ENCODE measurements at regions not wholly inside any gene's neighbourhood (a gene's known extent, or its start where the extent isn't known, plus 50 kb on each side); places are given as distances from the start of the nearest gene placed in this dataset.
A peak's percentile ranks its signal among the peaks of the same experiment; 100 is the strongest.

DNA sequence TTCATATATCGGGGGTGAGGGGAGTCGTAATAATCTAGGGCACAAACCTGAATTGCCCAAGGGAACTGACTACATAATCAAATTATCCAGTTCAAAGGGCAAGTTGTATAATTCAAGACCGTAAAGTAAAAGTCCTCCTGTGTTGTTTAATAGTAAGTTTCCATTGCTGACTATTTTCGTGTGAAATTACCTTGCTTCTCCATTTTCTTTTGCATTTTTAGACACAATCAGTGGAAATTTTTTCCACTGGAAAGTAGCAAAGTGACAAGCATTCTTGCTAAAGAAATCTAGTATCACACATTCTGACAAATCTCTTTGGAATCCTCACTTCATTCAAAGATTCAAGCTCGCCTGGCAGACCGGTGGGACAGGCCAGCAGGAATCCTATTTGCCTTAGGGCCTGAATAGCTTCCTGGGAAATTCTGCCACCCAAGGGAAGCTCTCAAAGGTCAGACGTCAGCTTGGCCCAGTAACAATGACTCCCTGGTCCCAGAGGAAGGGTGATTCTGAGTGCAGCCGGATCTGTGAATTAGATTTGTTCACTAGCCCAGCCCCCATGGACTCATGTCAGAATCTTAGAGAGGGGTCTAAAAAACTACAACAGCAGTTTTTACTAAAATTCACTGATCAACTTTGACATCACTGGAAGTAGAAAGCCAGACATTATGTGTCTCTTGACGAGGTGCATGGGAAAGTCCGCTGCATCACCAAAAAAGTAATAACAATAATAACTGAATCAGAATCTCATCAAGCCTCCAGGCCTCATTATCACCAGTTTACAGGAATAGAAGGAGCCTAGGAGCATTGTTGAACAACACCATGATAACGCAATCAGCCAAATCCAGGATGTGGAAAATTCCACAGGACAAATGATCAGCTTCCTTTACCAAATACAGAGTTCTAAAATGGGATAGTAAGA lies 161.0 kb downstream of the SKIDA1 start:
- ChIA-PET POLR2A (interaction anchor here (0.5 to 1.0 kb wide), 3 partner anchors 8 to 317 kb away, joined by 3 to 4 read pairs (median 3); no protein-coding TSS in a partner anchor), CTCF (interaction anchor here (0.6 kb wide), 1 partner anchor 19 kb away, joined by 7 read pairs; no protein-coding TSS in a partner anchor)
- peak overlapping the region; percentile 99 for H3K27ac ChIP-seq (ENCODE audit: low read length)
- no TSS peak for BruUV-seq (replicated peaks)
- H3K4me3 ChIP-seq (ENCODE audit: low read depth in 2 of 2, low read length in 2 of 2): no peak overlapping the region
- peak; percentile 62 for DNase-seq (ENCODE audit: low read depth, low spot score)
- H3K9me3 ChIP-seq (ENCODE audit: control insufficient read depth, insufficient read depth, low read depth, low read length): no peaks in the 10 kb centered on the region
- intact Hi-C loops (cut with micrococcal nuclease; ENCODE audit: unreplicated experiment) (loop anchor here (10.0 kb wide), 2 partner anchors 70 to 130 kb away; no protein-coding TSS in a partner anchor), in situ Hi-C loops (cut with HindIII; ENCODE audit: low pct_unique_long_range_greater_than_20kb, low sequenced_read_pairs) (no loop called here)
- peak; percentile 97 for ATAC-seq
- H3K27me3 ChIP-seq (ENCODE audit: control insufficient read depth, insufficient read depth, low read length): no peaks in the 10 kb centered on the region
- TF ChIP-seq POLR2AphosphoS5 (IDR thresholded peaks at IDR 0.05; ENCODE audit: low read depth, low read length) (peak; percentile 33; the same call in 1 of the 2 replicates), TCF7L2 (IDR thresholded peaks at IDR 0.05; ENCODE audit: low read depth, low read length) (peak; percentile 77)
- TF ChIP-seq, protein P1, sequence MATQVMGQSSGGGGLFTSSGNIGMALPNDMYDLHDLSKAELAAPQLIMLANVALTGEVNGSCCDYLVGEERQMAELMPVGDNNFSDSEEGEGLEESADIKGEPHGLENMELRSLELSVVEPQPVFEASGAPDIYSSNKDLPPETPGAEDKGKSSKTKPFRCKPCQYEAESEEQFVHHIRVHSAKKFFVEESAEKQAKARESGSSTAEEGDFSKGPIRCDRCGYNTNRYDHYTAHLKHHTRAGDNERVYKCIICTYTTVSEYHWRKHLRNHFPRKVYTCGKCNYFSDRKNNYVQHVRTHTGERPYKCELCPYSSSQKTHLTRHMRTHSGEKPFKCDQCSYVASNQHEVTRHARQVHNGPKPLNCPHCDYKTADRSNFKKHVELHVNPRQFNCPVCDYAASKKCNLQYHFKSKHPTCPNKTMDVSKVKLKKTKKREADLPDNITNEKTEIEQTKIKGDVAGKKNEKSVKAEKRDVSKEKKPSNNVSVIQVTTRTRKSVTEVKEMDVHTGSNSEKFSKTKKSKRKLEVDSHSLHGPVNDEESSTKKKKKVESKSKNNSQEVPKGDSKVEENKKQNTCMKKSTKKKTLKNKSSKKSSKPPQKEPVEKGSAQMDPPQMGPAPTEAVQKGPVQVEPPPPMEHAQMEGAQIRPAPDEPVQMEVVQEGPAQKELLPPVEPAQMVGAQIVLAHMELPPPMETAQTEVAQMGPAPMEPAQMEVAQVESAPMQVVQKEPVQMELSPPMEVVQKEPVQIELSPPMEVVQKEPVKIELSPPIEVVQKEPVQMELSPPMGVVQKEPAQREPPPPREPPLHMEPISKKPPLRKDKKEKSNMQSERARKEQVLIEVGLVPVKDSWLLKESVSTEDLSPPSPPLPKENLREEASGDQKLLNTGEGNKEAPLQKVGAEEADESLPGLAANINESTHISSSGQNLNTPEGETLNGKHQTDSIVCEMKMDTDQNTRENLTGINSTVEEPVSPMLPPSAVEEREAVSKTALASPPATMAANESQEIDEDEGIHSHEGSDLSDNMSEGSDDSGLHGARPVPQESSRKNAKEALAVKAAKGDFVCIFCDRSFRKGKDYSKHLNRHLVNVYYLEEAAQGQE (IDR thresholded peaks at IDR 0.05; ENCODE audit: insufficient read depth in 1 of 2, low read depth in 2 of 2, low read length in 1 of 2): no peak
- TF ChIP-seq, protein P2, sequence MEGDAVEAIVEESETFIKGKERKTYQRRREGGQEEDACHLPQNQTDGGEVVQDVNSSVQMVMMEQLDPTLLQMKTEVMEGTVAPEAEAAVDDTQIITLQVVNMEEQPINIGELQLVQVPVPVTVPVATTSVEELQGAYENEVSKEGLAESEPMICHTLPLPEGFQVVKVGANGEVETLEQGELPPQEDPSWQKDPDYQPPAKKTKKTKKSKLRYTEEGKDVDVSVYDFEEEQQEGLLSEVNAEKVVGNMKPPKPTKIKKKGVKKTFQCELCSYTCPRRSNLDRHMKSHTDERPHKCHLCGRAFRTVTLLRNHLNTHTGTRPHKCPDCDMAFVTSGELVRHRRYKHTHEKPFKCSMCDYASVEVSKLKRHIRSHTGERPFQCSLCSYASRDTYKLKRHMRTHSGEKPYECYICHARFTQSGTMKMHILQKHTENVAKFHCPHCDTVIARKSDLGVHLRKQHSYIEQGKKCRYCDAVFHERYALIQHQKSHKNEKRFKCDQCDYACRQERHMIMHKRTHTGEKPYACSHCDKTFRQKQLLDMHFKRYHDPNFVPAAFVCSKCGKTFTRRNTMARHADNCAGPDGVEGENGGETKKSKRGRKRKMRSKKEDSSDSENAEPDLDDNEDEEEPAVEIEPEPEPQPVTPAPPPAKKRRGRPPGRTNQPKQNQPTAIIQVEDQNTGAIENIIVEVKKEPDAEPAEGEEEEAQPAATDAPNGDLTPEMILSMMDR (IDR thresholded peaks at IDR 0.05): no peak
- peaks cover 32% of the 10 kb centered on the region for H3K4me1 ChIP-seq (ENCODE audit: control insufficient read depth, insufficient read depth, low read length)
- H3K36me3 ChIP-seq (ENCODE audit: control insufficient read depth, insufficient read depth, low read length): no peaks in the 10 kb centered on the region

DNA sequence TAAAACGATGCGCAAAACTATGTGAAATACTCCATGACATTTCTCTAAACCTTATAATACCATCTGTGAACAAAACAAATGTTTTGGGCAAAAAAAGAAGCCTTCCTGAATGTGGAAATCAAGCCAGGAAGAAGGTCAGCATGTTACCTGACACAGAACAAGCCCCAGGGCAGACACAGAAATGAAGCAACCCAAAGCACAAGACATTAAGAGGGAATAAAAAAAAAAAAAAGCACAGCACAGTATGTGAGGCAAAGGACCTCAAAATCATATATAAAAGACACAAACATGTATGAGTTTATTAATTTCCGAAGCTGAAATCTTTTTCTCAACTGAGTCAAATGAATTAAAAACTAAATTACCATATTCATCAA lies 161.8 kb downstream of the SKIDA1 start:
- Histone ChIP-seq H3K9me3 (ENCODE audit: control insufficient read depth, insufficient read depth, low read depth, low read length) (no peaks in the 10 kb centered on the region), H3K27me3 (ENCODE audit: control insufficient read depth, insufficient read depth, low read length) (no peaks in the 10 kb centered on the region), H3K36me3 (ENCODE audit: control insufficient read depth, insufficient read depth, low read length) (no peaks in the 10 kb centered on the region), H3K27ac (ENCODE audit: low read length) (peak overlapping the region; percentile 99), H3K4me3 (ENCODE audit: low read depth in 2 of 2, low read length in 2 of 2) (no peak overlapping the region), H3K4me1 (ENCODE audit: control insufficient read depth, insufficient read depth, low read length) (peaks cover 33% of the 10 kb centered on the region)
- TF ChIP-seq, protein P1 (IDR thresholded peaks at IDR 0.05; ENCODE audit: insufficient read depth in 1 of 2, low read depth in 2 of 2, low read length in 1 of 2): no peak
- no peak for TF ChIP-seq SIN3A (IDR thresholded peaks at IDR 0.05; ENCODE audit: borderline replicate concordance, insufficient read depth, low read depth, low read length)
- 0 out of 2 replicates have a peak, but pooled peaks have one; percentile 8 for TF ChIP-seq POLR2AphosphoS5 (IDR thresholded peaks at IDR 0.05; ENCODE audit: low read depth, low read length)
- TF ChIP-seq, protein P2 (IDR thresholded peaks at IDR 0.05): no peak
- TF ChIP-seq TCF7L2 (IDR thresholded peaks at IDR 0.05; ENCODE audit: low read depth, low read length): no peak
- DNase-seq (ENCODE audit: low read depth, low spot score) (no peak), ATAC-seq (no peak)
- in situ Hi-C loops (cut with HindIII; ENCODE audit: low pct_unique_long_range_greater_than_20kb, low sequenced_read_pairs): no loop called here
- no TSS peak for BruUV-seq (replicated peaks)
- ChIA-PET POLR2A (interaction anchor here (0.5 to 1.1 kb wide), 3 partner anchors 9 to 195 kb away, joined by 3 to 4 read pairs (median 3); no protein-coding TSS in a partner anchor), CTCF (no interaction called here)
- intact Hi-C loops (cut with micrococcal nuclease; ENCODE audit: unreplicated experiment): loop anchor here (10.0 kb wide), 2 partner anchors 69 to 131 kb away; no protein-coding TSS in a partner anchor
